HFF-Myc (cell line): ENCODE measurements at regions not wholly inside any gene's neighbourhood (a gene's known extent, or its start where the extent isn't known, plus 50 kb on each side); places are given as distances from the start of the nearest gene placed in this dataset.
"Not testable (repeated sequence)": the region's sequence is repeated elsewhere in the genome, so short reads cannot be mapped to it uniquely, and the experiment has no call there.

Experiments used
- DNase-seq: peaks from one replicate; pipeline ENCODE4 v3.0.0-alpha.2; 2011; ENCODE audit warnings: low read depth; ENCODE audit errors: extremely low read depth
- H3K4me3 ChIP-seq: replicated peaks from 2 replicates; pipeline ENCODE4 v1.5.1; 2011; ENCODE audit warnings: low read depth, mild to moderate bottlenecking, control low read depth, low read length
- CTCF ChIP-seq: IDR thresholded peaks from 2 replicates; pipeline ENCODE4 v1.5.1; 2012; ENCODE audit warnings: mild to moderate bottlenecking, low read depth, low read length, control low read depth; ENCODE audit errors: missing control alignments

DNA sequence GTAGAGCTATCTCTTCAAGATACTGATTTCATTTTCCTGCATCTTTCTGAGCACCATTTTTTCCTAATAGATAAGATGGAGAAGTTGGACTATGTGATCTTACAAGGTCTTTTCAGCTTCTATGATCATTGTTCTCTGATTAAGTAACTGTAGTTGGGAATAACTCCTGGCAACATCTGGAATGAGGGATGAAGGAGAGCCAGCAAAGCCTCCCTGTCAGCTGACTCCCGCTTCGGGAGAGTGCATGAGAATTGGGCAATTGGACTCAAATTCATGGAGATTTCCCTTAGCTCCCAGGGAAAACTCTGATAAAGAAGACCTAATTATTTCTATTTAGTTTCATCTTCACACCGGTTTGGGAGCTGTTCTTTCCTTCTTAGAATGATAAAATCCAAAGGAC, 146.1 kb downstream of the CCDC71L start:
- TF ChIP-seq CTCF = no peak
- no peak for DNase-seq

GRCh38 chr7:106512217-106512616, 148.7 kb downstream of the CCDC71L start:
- no peak for TF ChIP-seq CTCF
- no peak for DNase-seq
- H3K4me3 ChIP-seq = no peak overlapping the region

More for the DNA sequence above, 146.1 kb downstream of the CCDC71L start:
- H3K4me3 ChIP-seq = no peak overlapping the region

GRCh38 chr7:106504645-106505044, 156.3 kb downstream of the CCDC71L start:
- H3K4me3 ChIP-seq = no peak overlapping the region
- DNase-seq = no peak
- no peak for TF ChIP-seq CTCF

- TF ChIP-seq CTCF = no peak
- H3K4me3 ChIP-seq = no peak overlapping the region
- no peak for DNase-seq
Observed at GRCh38 chr7:106504207-106504606, 156.8 kb downstream of the CCDC71L start.

DNA sequence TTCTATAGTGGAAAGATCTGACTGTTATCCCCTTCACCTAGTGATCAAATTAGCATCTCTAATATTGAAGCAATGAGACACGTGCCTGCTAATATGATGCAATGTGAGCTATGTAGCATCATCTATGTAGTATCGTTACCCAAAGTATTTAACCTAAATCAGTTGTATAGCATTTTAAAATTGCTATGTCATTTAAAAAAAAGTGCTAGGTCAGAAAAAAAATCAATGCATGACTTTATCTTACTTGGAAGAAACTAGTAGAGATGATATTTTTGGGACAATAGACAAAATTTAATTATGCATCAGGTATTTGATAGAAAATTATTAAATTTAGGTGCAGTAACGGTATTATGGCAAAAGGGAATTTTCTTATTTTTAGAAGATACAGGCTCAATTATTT, 157.3 kb downstream of the CCDC71L start:
- TF ChIP-seq CTCF = no peak
- no peak overlapping the region for H3K4me3 ChIP-seq
- DNase-seq = no peak

GRCh38 chr7:106501605-106502580, 159.1 kb downstream of the CCDC71L start:
- TF ChIP-seq CTCF = no peak
- no peak for DNase-seq
- no peak overlapping the region for H3K4me3 ChIP-seq

- TF ChIP-seq CTCF = no peak
- H3K4me3 ChIP-seq = no peak overlapping the region
- no peak for DNase-seq
Observed at GRCh38 chr7:106499897-106500296, 161.1 kb downstream of the CCDC71L start.

GRCh38 chr7:106498005-106498404, 163.0 kb downstream of the CCDC71L start:
- DNase-seq, H3K4me3 ChIP-seq: not testable (repeated sequence)
